Liver (tissue), 8 donors: ENCODE measurements at regions not wholly inside any gene's neighbourhood (a gene's known extent, or its start where the extent isn't known, plus 50 kb on each side); places are given as distances from the start of the nearest gene placed in this dataset.

Source experiments
- DNase-seq: peaks from one replicate; pipeline ENCODE4 v3.0.0-alpha.2; 2017; ENCODE audit warnings: low spot score
- H3K27ac ChIP-seq, 2 donors: one replicate each; pipeline ENCODE4 v1.7.0; 2013; ENCODE audit warnings: inconsistent platforms in 2 of 2, low read length in 2 of 2, control low read depth in 1 of 2, low read depth in 1 of 2, mild to moderate bottlenecking in 1 of 2
- H3K27me3 ChIP-seq, 4 donors: one replicate each; pipeline versions ENCODE4 v1.6.1 to v1.7.0; 2013; ENCODE audit warnings: low read length in 3 of 4, inconsistent platforms in 1 of 4, mild to moderate bottlenecking in 1 of 4, moderate library complexity in 1 of 4; ENCODE audit not compliant: control insufficient read depth in 4 of 4, insufficient read depth in 4 of 4
- H3K36me3 ChIP-seq, 4 donors: one replicate each; pipeline versions ENCODE4 v1.6.1 to v1.7.0; 2013; ENCODE audit warnings: low read length in 3 of 4, mild to moderate bottlenecking in 3 of 4, low read depth in 1 of 4, moderate library complexity in 1 of 4; ENCODE audit not compliant: control insufficient read depth in 4 of 4, insufficient read depth in 3 of 4
- H3K4me1 ChIP-seq, 4 donors: one replicate each; pipeline versions ENCODE4 v1.6.1 to v1.7.0; 2013; ENCODE audit warnings: low read length in 3 of 4, mild to moderate bottlenecking in 3 of 4, moderate library complexity in 1 of 4; ENCODE audit not compliant: control insufficient read depth in 4 of 4, insufficient read depth in 4 of 4
- H3K4me3 ChIP-seq, 3 donors: one replicate each; pipeline versions ENCODE4 v1.6.1 to v1.7.0; 2013; ENCODE audit warnings: low read length in 3 of 3, control low read depth in 1 of 3, low read depth in 1 of 3, mild to moderate bottlenecking in 1 of 3
- H3K9ac ChIP-seq, 2 donors: one replicate each; pipeline ENCODE4 v1.7.0; 2013; ENCODE audit warnings: low read length in 2 of 2, mild to moderate bottlenecking in 2 of 2, moderate library complexity in 2 of 2, control low read depth in 1 of 2, low read depth in 1 of 2
- H3K9me3 ChIP-seq, 4 donors: one replicate each; pipeline versions ENCODE4 v1.6.1 to v1.7.0; 2013; ENCODE audit warnings: low read length in 3 of 4; ENCODE audit not compliant: control insufficient read depth in 4 of 4
- ATF3 ChIP-seq: IDR thresholded peaks from 2 replicates; pipeline ENCODE4 v1.6.1; 2016; ENCODE audit warnings: antibody characterized with exemption
- CTCF ChIP-seq: fragments of 150-350 bp; IDR thresholded peaks from 2 replicates; pipeline ENCODE4 v1.5.1; 2017; ENCODE audit warnings: improper control_type of control experiment, low read depth, low read length; ENCODE audit not compliant: missing input control
- EGR1 ChIP-seq, 2 donors: IDR thresholded peaks; 2 replicates each; pipeline ENCODE4 v1.6.1; 2016 to 2018; ENCODE audit warnings: antibody characterized with exemption in 2 of 2, low read depth in 2 of 2
- FOXA1 ChIP-seq: IDR thresholded peaks from 2 replicates; pipeline ENCODE4 v1.6.1; 2016; ENCODE audit warnings: antibody characterized with exemption
- FOXA2 ChIP-seq: IDR thresholded peaks from 2 replicates; pipeline ENCODE4 v1.6.1; 2016; ENCODE audit warnings: antibody characterized with exemption
- GABPA ChIP-seq, 2 donors: IDR thresholded peaks in 1 of 2; conservative IDR thresholded peaks in 1 of 2; 2 replicates each; pipeline ENCODE4 v1.6.1; 2016; ENCODE audit warnings: antibody characterized with exemption in 2 of 2, mild to moderate bottlenecking in 1 of 2, moderate library complexity in 1 of 2
- HNF4A ChIP-seq, 2 donors: conservative IDR thresholded peaks; 2 replicates each; pipeline ENCODE4 v1.6.1; 2016; ENCODE audit warnings: antibody characterized with exemption in 2 of 2, mild to moderate bottlenecking in 2 of 2
- HNF4G ChIP-seq: IDR thresholded peaks from 2 replicates; pipeline ENCODE4 v1.6.1; 2016; ENCODE audit warnings: antibody characterized with exemption
- JUND ChIP-seq, 2 donors: IDR thresholded peaks; 2 replicates each; pipeline ENCODE4 v1.6.1; 2016; ENCODE audit warnings: antibody characterized with exemption in 2 of 2
- MAX ChIP-seq: IDR thresholded peaks from 2 replicates; pipeline ENCODE4 v1.6.1; 2016; ENCODE audit warnings: antibody characterized with exemption
- NR2F2 ChIP-seq: IDR thresholded peaks from 2 replicates; pipeline ENCODE4 v1.6.1; 2016; ENCODE audit warnings: antibody characterized with exemption
- RAD21 ChIP-seq, 2 donors: IDR thresholded peaks; 2 replicates each; pipeline ENCODE4 v1.6.1; 2016; ENCODE audit warnings: antibody characterized with exemption in 2 of 2, mild to moderate bottlenecking in 2 of 2
- REST ChIP-seq: IDR thresholded peaks from 2 replicates; pipeline ENCODE4 v1.6.1; 2016; ENCODE audit warnings: antibody characterized with exemption, mild to moderate bottlenecking
- RXRA ChIP-seq, 2 donors: IDR thresholded peaks; 2 replicates each; pipeline ENCODE4 v1.6.1; 2017 to 2018; ENCODE audit warnings: antibody characterized with exemption in 2 of 2, mild to moderate bottlenecking in 1 of 2
- SP1 ChIP-seq: IDR thresholded peaks from 2 replicates; pipeline ENCODE4 v1.6.1; 2018; ENCODE audit warnings: antibody characterized with exemption, mild to moderate bottlenecking
- TAF1 ChIP-seq: conservative IDR thresholded peaks from 2 replicates; pipeline ENCODE4 v1.6.1; 2016; ENCODE audit warnings: antibody characterized with exemption, mild to moderate bottlenecking
- YY1 ChIP-seq: IDR thresholded peaks from 2 replicates; pipeline ENCODE4 v1.6.1; 2016; ENCODE audit warnings: antibody characterized with exemption, mild to moderate bottlenecking
- ZBTB33 ChIP-seq: IDR thresholded peaks from 2 replicates; pipeline ENCODE4 v1.6.1; 2016; ENCODE audit warnings: antibody characterized with exemption
- WGBS: extraction: QIAGEN DNeasy Blood & Tissue Kit; methylation state at CpG from one replicate; pipeline ENCODE4 v1.1.7; 2013; 5-methylcytosine and 5-hydroxymethylcytosine counted together
- donor health status: healthy.
- donor health status: healthy.
- donor health status: healthy.
- donor health status: healthy.
- donor health status: healthy.

GRCh38 chr18:10023853-10024570 is 110.2 kb downstream of the VAPA start:
- Histone ChIP-seq H3K27ac (no peak overlapping the region), H3K4me1 (no peaks in the 10 kb centered on the region), H3K36me3 (no peaks in the 10 kb centered on the region), H3K9me3 (no peaks in the 10 kb centered on the region), H3K9ac (no peak overlapping the region), H3K27me3 (no peaks in the 10 kb centered on the region), H3K4me3 (no peak overlapping the region)
- no peak for DNase-seq
- TF ChIP-seq REST (no peak), JUND (IDR thresholded peaks at IDR 0.05) (no peak), MAX (no peak), HNF4A (conservative IDR thresholded peaks at IDR 0.05) (no peak), FOXA2 (no peak), HNF4G (no peak), RXRA (IDR thresholded peaks at IDR 0.05) (no peak), ATF3 (no peak), SP1 (no peak), FOXA1 (no peak), YY1 (no peak), ZBTB33 (no peak), RAD21 (IDR thresholded peaks at IDR 0.05) (no peak), NR2F2 (no peak), GABPA (IDR thresholded peaks at IDR 0.05 in 1 of 2, conservative IDR thresholded peaks at IDR 0.05 in 1 of 2) (no peak), TAF1 (no peak), CTCF (no peak), EGR1 (IDR thresholded peaks at IDR 0.05; ENCODE audit: low read depth in 2 of 2) (no peak)
- WGBS: 67% methylated on average over 10 of the region's 10 CpGs
